Left colon (tissue), 2 donors: ENCODE measurements at regions not wholly inside any gene's neighbourhood (a gene's known extent, or its start where the extent isn't known, plus 50 kb on each side); places are given as distances from the start of the nearest gene placed in this dataset.
A peak's percentile ranks its signal among the peaks of the same experiment; 100 is the strongest.

Source experiments
- ATAC-seq: fragments of 200-7000 bp; cut with Tn5 transposase; one replicate; pipeline ENCODE4 v1.9.1; 2020; ENCODE audit warnings: mild to moderate bottlenecking, moderate library complexity
- DNase-seq, 2 donors: peaks; one replicate each; pipeline ENCODE4 v3.0.0-alpha.2; 2020
- intact Hi-C, 2 donors: fragments of 100-400 bp; cut with DNase I in 1 of 2; cut with micrococcal nuclease in 1 of 2; formaldehyde crosslinking; loops; one replicate each; pipeline versions ENCODE4 v1.11.2 to v1.14.0; 2022; cut with DNase I, micrococcal nuclease
- donor health status: DM: no; HTN: no; CAD: no.
- donor health status: DM: yes; HTN: yes; CAD: no.

- DNase-seq, result peak; percentile 42 to 73
- intact Hi-C loops, result loop anchor here in 1 of 2 donors (10.0 kb wide), 1 partner anchor 1421 kb away; no protein-coding TSS in a partner anchor
Observed at GRCh38 chr2:136423516-136423996, 305.6 kb upstream of the CXCR4 start.

GRCh38 chr2:136422512-136422911 is 304.6 kb upstream of the CXCR4 start:
- DNase-seq (no peak), ATAC-seq (no peak)
- intact Hi-C loops, result loop anchor here in 1 of 2 donors (10.0 kb wide), 1 partner anchor 1422 kb away; no protein-coding TSS in a partner anchor

More at GRCh38 chr2:136423516-136423996, 305.6 kb upstream of the CXCR4 start:
- ATAC-seq, result peak; percentile 91

GRCh38 chr2:136420346-136420745 is 302.4 kb upstream of the CXCR4 start:
- no peak for DNase-seq
- ATAC-seq, result no peak
- intact Hi-C loops, result loop anchor here in 1 of 2 donors (10.0 kb wide), 1 partner anchor 1424 kb away; no protein-coding TSS in a partner anchor

DNA sequence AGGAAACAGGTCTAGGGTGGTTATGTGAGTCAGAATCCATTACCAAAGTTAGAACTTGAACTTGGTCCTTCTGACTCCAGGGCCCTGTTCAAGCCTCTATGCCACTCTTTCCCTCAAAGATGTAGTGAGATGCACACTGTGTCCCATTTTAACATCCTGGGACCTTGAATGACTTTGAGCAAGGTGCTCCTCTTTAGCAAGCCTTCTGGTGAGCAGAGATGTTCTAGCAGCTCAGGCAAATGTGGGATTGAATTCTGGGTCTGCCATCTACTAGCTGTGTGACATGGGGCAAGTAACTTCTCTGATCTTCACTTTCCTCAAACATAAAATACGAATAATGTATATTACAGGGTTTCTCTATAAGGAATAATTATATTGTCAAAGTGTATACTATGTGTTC is 294.0 kb upstream of the CXCR4 start:
- ATAC-seq (no peak), DNase-seq (no peak)
- intact Hi-C loops, result no loop called here

DNA sequence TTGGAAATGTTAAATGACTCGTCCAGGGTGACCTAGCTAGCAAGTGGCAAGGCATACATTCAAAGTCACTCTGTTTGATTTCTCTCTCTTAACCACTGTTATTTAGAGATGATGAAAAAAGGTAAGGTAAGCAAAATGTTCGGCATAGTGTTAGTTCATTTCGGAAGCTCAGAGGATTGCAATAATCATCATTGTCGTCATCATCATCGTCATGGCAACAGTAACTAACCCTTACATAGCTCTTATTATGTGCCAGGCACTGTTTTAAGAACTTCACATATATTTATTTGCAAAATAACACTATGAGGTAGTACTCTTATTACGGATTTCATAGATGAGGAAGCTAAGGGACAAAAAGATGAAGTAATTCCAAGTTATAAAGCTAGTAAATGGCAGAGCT is 292.7 kb upstream of the CXCR4 start:
- intact Hi-C loops, result no loop called here
- ATAC-seq, result no peak
- no peak for DNase-seq

GRCh38 chr2:136408795-136409194 is 290.8 kb upstream of the CXCR4 start:
- intact Hi-C loops, result no loop called here
- ATAC-seq (no peak), DNase-seq (no peak)

DNA sequence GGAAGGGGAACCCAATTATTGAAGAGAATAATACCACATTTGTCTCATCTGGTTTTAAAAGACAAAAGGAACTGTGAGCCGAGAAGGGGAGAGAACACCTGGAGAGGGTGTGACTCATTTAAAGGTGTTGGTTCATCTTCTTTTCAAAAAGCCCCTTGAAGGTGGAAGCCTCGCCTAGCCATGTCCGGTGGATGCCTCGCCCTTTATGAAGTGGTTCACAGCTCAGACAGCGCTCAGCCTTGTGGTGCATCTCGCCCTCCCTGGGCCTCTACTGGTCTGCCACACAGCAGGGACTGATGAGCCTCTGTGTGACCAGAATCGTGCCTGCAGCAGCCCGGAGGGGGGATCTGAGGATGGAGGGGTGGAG is 290.0 kb upstream of the CXCR4 start:
- intact Hi-C loops, result no loop called here
- ATAC-seq (no peak), DNase-seq (no peak)

- no peak for ATAC-seq
- intact Hi-C loops, result no loop called here
- DNase-seq, result no peak
Observed at GRCh38 chr2:136407117-136407951, 289.4 kb upstream of the CXCR4 start.

GRCh38 chr2:136404925-136405324 is 287.0 kb upstream of the CXCR4 start:
- ATAC-seq (no peak), DNase-seq (no peak)
- intact Hi-C loops, result no loop called here

- ATAC-seq (no peak), DNase-seq (no peak)
- intact Hi-C loops, result no loop called here
Observed at GRCh38 chr2:136404176-136404575, 286.2 kb upstream of the CXCR4 start.

DNA sequence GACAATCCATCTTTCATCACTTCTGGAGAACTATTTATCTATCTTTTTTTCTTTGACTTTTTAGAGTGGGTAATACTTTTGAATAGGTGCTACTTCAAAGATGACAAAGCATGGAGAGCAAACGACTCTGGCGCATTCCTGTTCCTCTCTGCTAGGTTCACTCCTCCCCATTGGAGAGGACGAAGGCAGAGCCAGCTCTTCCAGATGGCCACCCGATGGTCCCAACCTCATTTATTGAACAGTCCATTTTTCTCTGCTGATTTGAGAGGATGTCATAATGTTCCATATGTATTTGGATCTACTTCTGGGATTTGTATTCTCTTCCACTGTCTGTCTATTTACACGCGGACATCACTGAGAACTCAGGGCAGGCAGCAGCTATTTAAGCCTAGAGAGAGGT is 284.3 kb upstream of the CXCR4 start:
- intact Hi-C loops, result no loop called here
- ATAC-seq, result no peak
- DNase-seq, result no peak

DNA sequence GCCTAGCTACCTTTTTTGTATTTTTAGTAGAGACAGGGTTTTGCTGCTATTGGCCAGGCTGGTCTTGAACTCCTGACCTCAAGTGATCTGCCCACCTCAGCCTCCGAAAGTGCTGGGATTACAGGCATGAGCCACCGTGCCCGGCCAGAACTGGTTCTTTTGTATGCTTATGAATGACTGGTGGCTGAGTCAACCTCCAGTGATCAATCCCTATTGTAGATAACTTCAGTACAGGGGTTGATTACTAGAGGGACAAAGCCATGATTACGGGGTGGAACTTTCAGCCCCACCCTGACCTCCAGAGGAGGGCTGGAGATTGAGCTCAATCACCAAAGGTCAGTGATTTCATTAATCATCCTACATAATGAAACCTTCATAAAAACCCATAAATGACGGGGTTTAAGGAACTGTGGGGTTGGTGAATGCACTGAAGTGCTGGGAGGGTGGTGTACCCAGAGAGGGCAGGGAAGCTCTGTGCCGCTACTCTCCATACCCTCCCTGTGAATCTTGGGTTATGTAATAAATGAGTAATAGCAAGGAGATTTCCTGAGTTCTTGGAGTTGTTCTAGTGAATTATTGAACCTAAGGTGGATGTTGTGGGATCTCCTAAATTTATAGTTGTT is 281.8 kb upstream of the CXCR4 start:
- intact Hi-C loops, result no loop called here
- ATAC-seq (no peak), DNase-seq (no peak)

DNA sequence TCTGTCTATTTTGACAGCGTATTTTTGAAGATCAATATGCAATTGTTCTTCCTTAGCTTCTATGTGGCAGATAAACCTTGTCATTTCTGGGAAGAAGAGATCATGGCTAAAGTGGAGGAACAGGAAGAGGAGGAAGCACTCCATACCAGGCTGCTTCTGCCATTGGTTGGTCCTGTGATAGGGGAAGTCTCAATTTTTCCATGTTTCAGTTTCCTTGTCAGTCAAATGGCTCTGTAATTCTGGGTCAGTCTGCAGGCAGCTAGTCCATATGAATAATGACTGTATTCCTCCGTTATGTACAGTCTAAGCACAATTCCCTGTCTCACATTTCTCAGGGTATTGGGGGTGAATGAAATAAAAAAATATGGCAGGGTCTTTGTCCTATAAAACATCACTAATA is 277.6 kb upstream of the CXCR4 start:
- intact Hi-C loops, result no loop called here
- DNase-seq (no peak), ATAC-seq (no peak)

DNA sequence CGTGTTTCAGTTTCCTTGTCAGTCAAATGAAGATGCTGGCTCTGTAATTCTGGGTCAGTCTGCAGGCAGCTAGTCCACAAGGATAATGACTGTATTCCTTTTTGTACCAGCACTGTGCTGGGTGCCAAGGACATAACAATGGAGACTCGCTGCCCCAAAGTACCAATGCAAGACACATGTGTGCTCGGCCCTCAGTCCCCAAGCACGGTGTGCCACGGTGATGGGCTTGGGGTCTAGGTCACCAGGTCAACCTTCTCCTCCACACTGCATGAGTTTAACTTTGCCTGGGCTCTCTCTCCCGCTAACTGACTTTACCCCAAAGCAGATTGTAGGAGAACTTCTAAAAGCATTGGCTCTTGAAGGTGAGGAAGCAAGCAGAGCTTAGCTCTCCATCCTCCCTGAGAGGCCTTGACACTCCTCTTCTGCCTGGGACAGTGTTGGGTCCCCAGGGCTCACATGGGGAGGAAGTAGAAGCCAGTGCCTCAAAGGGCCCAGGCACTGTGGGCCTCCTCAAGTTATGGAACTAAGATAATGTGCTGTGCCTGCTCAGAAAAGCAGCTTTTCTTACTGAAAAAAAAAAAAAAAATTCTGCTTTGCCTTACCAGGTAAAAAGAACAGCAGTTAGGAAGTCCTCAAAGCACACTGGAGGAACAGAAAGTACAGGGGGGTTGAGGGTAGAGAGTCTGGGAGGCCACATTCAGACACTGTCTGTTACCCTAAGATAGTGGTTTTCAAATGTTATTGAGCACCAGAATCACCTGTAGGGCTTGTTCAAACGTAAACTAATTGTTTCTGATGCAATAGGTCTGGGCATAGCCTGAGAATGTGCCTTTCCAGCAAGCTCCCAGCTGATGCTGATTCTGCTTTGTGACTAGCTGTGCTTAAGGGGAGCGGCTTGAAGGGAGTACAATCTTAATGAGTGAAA is 276.4 kb upstream of the CXCR4 start:
- intact Hi-C loops, result no loop called here
- DNase-seq (no peak), ATAC-seq (no peak)

GRCh38 chr2:136393514-136393913 is 275.6 kb upstream of the CXCR4 start:
- intact Hi-C loops, result no loop called here
- ATAC-seq, result no peak
- DNase-seq, result no peak

DNA sequence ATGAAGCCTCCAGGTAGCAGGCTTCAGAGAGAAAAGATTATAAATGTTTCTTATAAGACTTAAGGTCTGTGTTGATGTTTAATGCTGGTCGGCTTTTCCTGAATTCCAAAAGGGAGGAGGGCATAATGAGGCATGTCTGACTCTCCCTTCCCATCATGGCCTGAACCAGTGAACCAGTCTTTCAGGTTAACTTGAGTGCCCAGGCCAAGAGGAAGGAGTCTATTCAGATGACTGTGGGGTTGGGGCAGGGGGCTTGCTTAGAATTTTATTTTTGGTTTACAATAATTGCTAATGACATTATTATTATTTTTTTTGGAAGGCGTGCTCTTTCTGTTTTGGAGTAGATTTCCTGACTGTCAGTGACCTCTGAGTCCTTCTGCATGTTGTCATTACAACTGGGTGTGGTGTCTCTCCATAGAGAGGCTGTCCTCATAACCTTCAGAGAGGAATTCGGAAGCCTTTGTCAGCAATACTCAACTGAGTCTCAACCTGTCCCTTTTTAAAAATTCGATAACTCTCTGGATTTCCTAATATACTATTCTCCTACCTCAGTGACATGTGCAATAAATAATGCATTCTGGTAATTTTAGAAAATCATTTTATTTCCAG is 275.1 kb upstream of the CXCR4 start:
- DNase-seq (no peak), ATAC-seq (no peak)
- intact Hi-C loops, result no loop called here

GRCh38 chr2:136389809-136390208 is 271.9 kb upstream of the CXCR4 start:
- DNase-seq (no peak), ATAC-seq (no peak)
- intact Hi-C loops, result loop anchor here in 1 of 2 donors (10.0 kb wide), 1 partner anchor 475 kb away; no protein-coding TSS in a partner anchor

GRCh38 chr2:136386046-136386445 is 268.1 kb upstream of the CXCR4 start:
- intact Hi-C loops, result loop anchor here in 1 of 2 donors (10.0 kb wide), 1 partner anchor 471 kb away; no protein-coding TSS in a partner anchor
- DNase-seq (no peak), ATAC-seq (no peak)
